ENCODE measurements at regions not wholly inside any gene's neighbourhood (a gene's known extent, or its start where the extent isn't known, plus 50 kb on each side); places are given as distances from the start of the nearest gene placed in this dataset.

DNA sequence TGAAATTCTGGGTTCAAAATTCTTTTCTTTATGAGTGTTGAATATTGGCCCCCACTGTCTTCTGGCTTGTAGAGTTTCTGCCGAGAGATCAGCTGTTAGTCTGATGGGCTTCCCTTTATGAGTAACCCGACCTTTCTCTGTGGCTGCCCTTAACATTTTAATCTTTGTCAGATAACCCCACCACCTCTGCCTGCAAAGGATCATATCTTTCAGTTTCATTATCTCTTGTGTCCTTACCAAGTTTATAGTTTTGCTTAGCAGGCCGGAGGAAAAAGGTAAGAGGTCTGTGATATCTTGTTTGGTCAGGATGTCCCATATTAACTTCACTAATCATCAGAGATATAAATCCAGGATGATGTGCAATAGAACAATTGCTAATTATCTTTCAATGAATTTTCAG, 970.2 kb upstream of the TYRP1 start:
- no peak overlapping the region for H3K27ac ChIP-seq
- no peaks in the 10 kb centered on the region for H3K4me1 ChIP-seq
- 63 to 81% methylated on average over 3 of the region's 3 CpGs for WGBS, 2 donors
- no peak overlapping the region for H3K4me3 ChIP-seq
- H3K9me3 ChIP-seq: no peaks in the 10 kb centered on the region
- intact Hi-C loops (cut with DNase I; ENCODE audit: low total_unique reads): no loop called here
- H3K27me3 ChIP-seq: no peaks in the 10 kb centered on the region
- TF ChIP-seq, protein P1, sequence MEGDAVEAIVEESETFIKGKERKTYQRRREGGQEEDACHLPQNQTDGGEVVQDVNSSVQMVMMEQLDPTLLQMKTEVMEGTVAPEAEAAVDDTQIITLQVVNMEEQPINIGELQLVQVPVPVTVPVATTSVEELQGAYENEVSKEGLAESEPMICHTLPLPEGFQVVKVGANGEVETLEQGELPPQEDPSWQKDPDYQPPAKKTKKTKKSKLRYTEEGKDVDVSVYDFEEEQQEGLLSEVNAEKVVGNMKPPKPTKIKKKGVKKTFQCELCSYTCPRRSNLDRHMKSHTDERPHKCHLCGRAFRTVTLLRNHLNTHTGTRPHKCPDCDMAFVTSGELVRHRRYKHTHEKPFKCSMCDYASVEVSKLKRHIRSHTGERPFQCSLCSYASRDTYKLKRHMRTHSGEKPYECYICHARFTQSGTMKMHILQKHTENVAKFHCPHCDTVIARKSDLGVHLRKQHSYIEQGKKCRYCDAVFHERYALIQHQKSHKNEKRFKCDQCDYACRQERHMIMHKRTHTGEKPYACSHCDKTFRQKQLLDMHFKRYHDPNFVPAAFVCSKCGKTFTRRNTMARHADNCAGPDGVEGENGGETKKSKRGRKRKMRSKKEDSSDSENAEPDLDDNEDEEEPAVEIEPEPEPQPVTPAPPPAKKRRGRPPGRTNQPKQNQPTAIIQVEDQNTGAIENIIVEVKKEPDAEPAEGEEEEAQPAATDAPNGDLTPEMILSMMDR (IDR thresholded peaks at IDR 0.05): no peak
- TF ChIP-seq POLR2A (IDR thresholded peaks at IDR 0.05): no peak
- no peak for DNase-seq
- no peaks in the 10 kb centered on the region for H3K36me3 ChIP-seq (ENCODE audit: low read depth, missing control alignments)

DNA sequence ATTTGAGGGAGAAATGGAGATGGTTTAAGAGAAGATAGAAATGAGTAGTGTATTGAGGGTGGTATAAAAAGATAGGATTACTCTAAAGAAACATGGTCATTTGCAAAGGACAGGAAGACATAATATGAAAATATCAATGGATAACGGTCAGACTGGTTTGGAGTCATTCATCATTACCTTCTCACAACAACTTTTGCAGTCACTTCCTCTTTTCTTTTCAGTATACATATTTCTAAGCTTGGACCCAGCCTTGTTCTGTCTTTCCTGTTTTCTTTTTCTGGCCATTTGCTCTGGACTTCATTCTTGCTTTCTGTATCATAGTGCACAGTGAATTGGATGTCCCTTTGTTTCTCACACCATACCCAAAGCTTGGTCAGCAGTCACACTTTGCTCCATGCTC, 966.5 kb upstream of the TYRP1 start:
- Histone ChIP-seq H3K27ac (no peak overlapping the region), H3K4me1 (no peaks in the 10 kb centered on the region), H3K9me3 (no peaks in the 10 kb centered on the region), H3K36me3 (ENCODE audit: low read depth, missing control alignments) (no peaks in the 10 kb centered on the region), H3K4me3 (no peak overlapping the region), H3K27me3 (no peaks in the 10 kb centered on the region)
- 79 to 90% methylated on average over 1 of the region's 1 CpG for WGBS, 2 donors
- TF ChIP-seq, protein P1 (IDR thresholded peaks at IDR 0.05): no peak
- TF ChIP-seq POLR2A (IDR thresholded peaks at IDR 0.05): no peak
- DNase-seq: no peak
- intact Hi-C loops (cut with DNase I; ENCODE audit: low total_unique reads): no loop called here

DNA sequence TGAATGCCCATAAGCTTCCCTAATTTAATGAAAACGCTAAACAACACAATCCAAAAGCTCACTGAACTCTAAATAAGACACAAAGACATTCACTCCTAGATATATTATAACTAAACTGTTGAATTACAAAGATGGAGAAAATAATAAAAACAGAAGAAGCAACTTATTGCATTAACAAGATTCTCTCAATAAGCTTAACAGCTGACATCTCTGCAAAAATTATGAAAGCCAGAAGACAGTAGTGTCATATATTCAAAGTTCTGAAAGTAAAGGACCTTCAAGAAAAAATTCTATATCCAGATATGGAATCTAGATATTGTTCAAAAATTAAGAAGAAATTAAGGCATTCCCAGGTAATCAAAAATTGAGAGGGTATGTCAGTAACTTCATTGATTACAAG, 957.8 kb upstream of the TYRP1 start:
- WGBS, 2 donors: 68 to 85% methylated on average over 1 of the region's 1 CpG
- Histone ChIP-seq H3K27me3 (no peaks in the 10 kb centered on the region), H3K4me3 (no peak overlapping the region), H3K9me3 (no peaks in the 10 kb centered on the region), H3K36me3 (ENCODE audit: low read depth, missing control alignments) (no peaks in the 10 kb centered on the region), H3K4me1 (no peaks in the 10 kb centered on the region), H3K27ac (no peak overlapping the region)
- no peak for TF ChIP-seq POLR2A (IDR thresholded peaks at IDR 0.05)
- TF ChIP-seq, protein P1 (IDR thresholded peaks at IDR 0.05): no peak
- DNase-seq: no peak
- intact Hi-C loops (cut with DNase I; ENCODE audit: low total_unique reads): no loop called here

DNA sequence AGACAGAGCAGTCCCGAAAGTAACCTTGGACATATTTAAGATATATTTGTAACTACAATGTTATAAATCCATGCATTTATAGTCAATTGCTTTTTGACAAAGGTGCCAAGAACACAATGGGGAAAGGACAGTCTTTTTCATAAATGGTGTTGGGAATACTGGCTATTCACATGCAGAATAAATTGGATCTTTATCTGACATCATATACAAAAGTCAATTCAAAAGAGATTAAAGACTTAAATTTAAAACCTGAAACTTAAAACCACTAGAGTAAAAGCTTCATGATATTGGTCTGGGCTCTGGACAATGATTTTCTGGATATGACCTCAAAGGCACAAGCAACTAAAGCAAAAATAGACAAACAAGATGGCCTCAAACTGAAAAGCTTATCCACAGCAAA, 950.7 kb upstream of the TYRP1 start:
- no peaks in the 10 kb centered on the region for H3K36me3 ChIP-seq (ENCODE audit: low read depth, missing control alignments)
- H3K27me3 ChIP-seq: no peaks in the 10 kb centered on the region
- no peak overlapping the region for H3K27ac ChIP-seq
- intact Hi-C loops (cut with DNase I; ENCODE audit: low total_unique reads): no loop called here
- TF ChIP-seq POLR2A (IDR thresholded peaks at IDR 0.05): no peak
- TF ChIP-seq, protein P1 (IDR thresholded peaks at IDR 0.05): no peak
- no peak for DNase-seq
- 88 to 91% methylated on average over 1 of the region's 1 CpG for WGBS, 2 donors
- H3K4me1 ChIP-seq: no peaks in the 10 kb centered on the region
- no peaks in the 10 kb centered on the region for H3K9me3 ChIP-seq
- H3K4me3 ChIP-seq: no peak overlapping the region

DNA sequence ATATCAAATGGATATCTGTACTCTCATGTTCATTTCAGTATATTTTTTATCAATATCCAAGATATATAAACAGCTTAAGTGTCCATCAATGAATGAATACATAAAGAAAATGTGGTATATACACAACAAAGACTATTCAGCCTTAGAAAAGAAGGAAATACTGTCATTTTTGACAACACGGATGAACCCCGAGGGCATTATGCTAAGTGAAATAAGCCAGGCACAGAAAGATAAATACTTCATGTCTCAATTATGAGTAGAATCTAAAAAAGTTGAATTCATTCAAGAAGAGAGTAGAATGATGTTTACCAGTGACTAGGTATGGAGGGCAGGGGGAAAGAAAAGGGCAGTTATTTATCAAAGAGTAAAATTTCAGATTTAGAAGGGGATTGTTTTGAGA, 949.8 kb upstream of the TYRP1 start:
- Histone ChIP-seq H3K4me1 (no peaks in the 10 kb centered on the region), H3K27me3 (no peaks in the 10 kb centered on the region), H3K9me3 (no peaks in the 10 kb centered on the region), H3K4me3 (no peak overlapping the region), H3K27ac (no peak overlapping the region), H3K36me3 (ENCODE audit: low read depth, missing control alignments) (no peaks in the 10 kb centered on the region)
- intact Hi-C loops (cut with DNase I; ENCODE audit: low total_unique reads): no loop called here
- TF ChIP-seq, protein P1 (IDR thresholded peaks at IDR 0.05): no peak
- TF ChIP-seq POLR2A (IDR thresholded peaks at IDR 0.05): no peak
- no peak for DNase-seq
- 91% methylated on average over 2 of the region's 2 CpGs for WGBS, 2 donors
